A549 (cell line): ENCODE measurements at regions not wholly inside any gene's neighbourhood (a gene's known extent, or its start where the extent isn't known, plus 50 kb on each side); places are given as distances from the start of the nearest gene placed in this dataset.

Experiments
- ATAC-seq, 2 experiments: fragments of 200-7000 bp in 1 of 2; fragments of >200 bp in 1 of 2; cut with Nextera tagmentation in 1 of 2; cut with Tn5 transposase in 1 of 2; 3 replicates each; pipeline versions ENCODE4 v1.8.0 to v1.9.1; 2018 to 2020; ENCODE audit warnings: mild to moderate bottlenecking in 1 of 2, moderate library complexity in 1 of 2
- CTCF ChIA-PET: fragments of 300-600 bp; sonication (Branson Sonifier 250); formaldehyde crosslinking; extraction: SDS; loops from one replicate; lab custom pipeline; 2021; ENCODE audit warnings: antibody characterized with exemption, inconsistent platforms; lab: Yijun Ruan, JAX
- POLR2A ChIA-PET: fragments of 350-600 bp; formaldehyde crosslinking; extraction: SDS; loops from one replicate; lab custom pipeline; 2021; ENCODE audit warnings: antibody characterized with exemption, inconsistent platforms; lab: Yijun Ruan, JAX
- DNase-seq, 2 experiments: peaks; one replicate each; pipeline versions ENCODE4 v3.0.0 to v3.0.0-alpha.2; 2011 to 2016; ENCODE audit warnings: low read depth in 1 of 2, low spot score in 1 of 2
- FAIRE-seq: peaks from 2 replicates; lab custom pipeline; 2011; peaks lifted over from hg19 to GRCh38; lab: Jason Lieb, UNC
- H3K27ac ChIP-seq, 2 experiments: fragments of >200 bp; sonication (Bioruptor Twin); formaldehyde crosslinking; 3 replicates each; pipeline ENCODE4 v1.5.1; 2016 to 2017
- H3K4me1 ChIP-seq: fragments of >200 bp; sonication (Bioruptor Twin); formaldehyde crosslinking; 3 replicates; pipeline ENCODE4 v1.6.1; 2016
- H3K4me2 ChIP-seq: fragments of >200 bp; sonication (Bioruptor Twin); formaldehyde crosslinking; 3 replicates; pipeline ENCODE4 v1.6.1; 2016
- H3K4me3 ChIP-seq: fragments of >200 bp; sonication (Bioruptor Twin); formaldehyde crosslinking; 3 replicates; pipeline ENCODE4 v1.5.1; 2016
- H3K9me3 ChIP-seq: fragments of >200 bp; sonication (Bioruptor Twin); formaldehyde crosslinking; 3 replicates; pipeline ENCODE4 v1.6.1; 2016
- ATOH8 ChIP-seq: fragments of 250-450 bp; sonication (Bioruptor Pico); IDR thresholded peaks from 2 replicates; pipeline ENCODE4 v1.5.0; 2020; ENCODE audit warnings: low read depth, mild to moderate bottlenecking, moderate library complexity
- CBX8 ChIP-seq: fragments of 200-600 bp; sonication (generic); IDR thresholded peaks from 2 replicates; pipeline ENCODE4 v1.6.1; 2016
- E2F6 ChIP-seq: IDR thresholded peaks from 2 replicates; pipeline ENCODE4 v1.6.1; 2012; ENCODE audit warnings: low read depth, borderline replicate concordance
- EHMT2 ChIP-seq: fragments of 200-600 bp; sonication (generic); IDR thresholded peaks from 2 replicates; pipeline ENCODE4 v1.6.1; 2016; ENCODE audit warnings: antibody characterized with exemption, low read depth, mild to moderate bottlenecking, moderate library complexity
- ELK1 ChIP-seq: fragments of 150-350 bp; IDR thresholded peaks from 2 replicates; pipeline ENCODE4 v1.6.1; 2014; ENCODE audit warnings: low read depth, mild to moderate bottlenecking, low read length
- HDAC2 ChIP-seq: fragments of 200-600 bp; sonication (generic); IDR thresholded peaks from 2 replicates; pipeline ENCODE4 v1.6.1; 2016
- HMGXB4 ChIP-seq: fragments of 250-450 bp; sonication (Bioruptor Pico); IDR thresholded peaks from 2 replicates; pipeline ENCODE4 v1.5.0; 2021; ENCODE audit warnings: mild to moderate bottlenecking, moderate library complexity, borderline replicate concordance
- HOXB13 ChIP-seq: fragments of 250-450 bp; sonication (Bioruptor Pico); IDR thresholded peaks from 2 replicates; pipeline ENCODE4 v1.5.0; 2020; ENCODE audit warnings: low read depth, mild to moderate bottlenecking, moderate library complexity
- JUNB ChIP-seq: fragments of >200 bp; sonication (Bioruptor Twin); formaldehyde crosslinking; IDR thresholded peaks from 2 replicates; pipeline ENCODE4 v1.6.1; 2016
- KDM1A ChIP-seq: fragments of 200-600 bp; sonication (generic); IDR thresholded peaks from 2 replicates; pipeline ENCODE4 v1.6.1; 2016; ENCODE audit warnings: low read depth, mild to moderate bottlenecking
- KDM5A ChIP-seq: fragments of 200-600 bp; sonication (generic); IDR thresholded peaks from 2 replicates; pipeline ENCODE4 v1.6.1; 2016; ENCODE audit warnings: antibody characterized with exemption, mild to moderate bottlenecking
- MAFK ChIP-seq: fragments of 450-650 bp; IDR thresholded peaks from 2 replicates; pipeline ENCODE4 v1.6.1; 2014; ENCODE audit not compliant: partially characterized antibody
- NFE2L2 ChIP-seq: fragments of 150-350 bp; conservative IDR thresholded peaks from 2 replicates; pipeline ENCODE4 v1.6.1; 2014; ENCODE audit warnings: low read length
- NPAS2 ChIP-seq: fragments of 250-450 bp; sonication (Bioruptor Pico); IDR thresholded peaks from 2 replicates; pipeline ENCODE4 v1.8.0; 2022; ENCODE audit warnings: mild to moderate bottlenecking, moderate library complexity, borderline replicate concordance
- NR3C1 ChIP-seq: fragments of >200 bp; sonication (Bioruptor Twin); formaldehyde crosslinking; IDR thresholded peaks from 3 replicates; pipeline ENCODE4 v1.6.1; 2017
- PBX3 ChIP-seq: IDR thresholded peaks from 2 replicates; pipeline ENCODE4 v1.6.1; 2012
- PHF8 ChIP-seq: fragments of 200-600 bp; sonication (generic); IDR thresholded peaks from 2 replicates; pipeline ENCODE4 v1.6.1; 2016; ENCODE audit warnings: low read depth, mild to moderate bottlenecking, antibody characterized with exemption, moderate library complexity, borderline replicate concordance
- REST ChIP-seq: fragments of 200-600 bp; sonication (generic); IDR thresholded peaks from 2 replicates; pipeline ENCODE4 v1.6.1; 2016; ENCODE audit warnings: antibody characterized with exemption, mild to moderate bottlenecking, moderate library complexity
- RNF2 ChIP-seq: fragments of 200-600 bp; sonication (generic); IDR thresholded peaks from 2 replicates; pipeline ENCODE4 v1.6.1; 2016; ENCODE audit warnings: low read depth, mild to moderate bottlenecking, antibody characterized with exemption, moderate library complexity, borderline replicate concordance
- SMC3 ChIP-seq: fragments of >200 bp; sonication (Bioruptor Twin); formaldehyde crosslinking; IDR thresholded peaks from 3 replicates; pipeline ENCODE4 v1.6.1; 2018; ENCODE audit warnings: inconsistent platforms
- ZNF302 ChIP-seq: fragments of 250-450 bp; sonication (Bioruptor Pico); IDR thresholded peaks from 2 replicates; pipeline ENCODE4 v1.9.0; 2021; ENCODE audit warnings: inconsistent platforms, mild to moderate bottlenecking, moderate library complexity
- WGBS: methylation state at CpG from one replicate; pipeline ENCODE4 v1.1.6; 2017; ENCODE audit errors: missing lambda C conversion rate; 5-methylcytosine and 5-hydroxymethylcytosine counted together

- POLR2A ChIA-PET, result no interaction called here
- CTCF ChIA-PET, result no interaction called here
Observed at GRCh38 chr3:28114893-28115292, 126.5 kb upstream of the CMC1 start.

GRCh38 chr3:28115316-28115715, 126.1 kb upstream of the CMC1 start:
- no peak for DNase-seq
- no peak for FAIRE-seq

More at GRCh38 chr3:28114893-28115292, 126.5 kb upstream of the CMC1 start:
- TF ChIP-seq SMC3 (no peak), NR3C1 (no peak), MAFK (no peak), HDAC2 (no peak), ELK1 (no peak), NPAS2 (CRISPR knock-in tag) (no peak)
- no peaks in the 10 kb centered on the region for H3K9me3 ChIP-seq
- FAIRE-seq (no peak), DNase-seq (no peak), ATAC-seq (no peak)
- H3K4me2 ChIP-seq, result no peak overlapping the region
- no peak overlapping the region for H3K4me3 ChIP-seq
- WGBS, result 18% methylated on average over 4 of the region's 4 CpGs
- H3K4me1 ChIP-seq, result no peaks in the 10 kb centered on the region
- H3K27ac ChIP-seq, result no peak overlapping the region

More at GRCh38 chr3:28115316-28115715, 126.1 kb upstream of the CMC1 start:
- ATAC-seq, result no peak
- CTCF ChIA-PET, result no interaction called here
- H3K27ac ChIP-seq, result no peak overlapping the region
- no peak for TF ChIP-seq RNF2
- no peak for TF ChIP-seq KDM5A
- TF ChIP-seq ATOH8 (CRISPR knock-in tag), result no peak
- no peak for TF ChIP-seq REST
- no peak for TF ChIP-seq KDM1A
- no peak for TF ChIP-seq PHF8
- no peak for TF ChIP-seq E2F6
- no peak for TF ChIP-seq PBX3
- no peak for TF ChIP-seq JUNB
- no peak for TF ChIP-seq CBX8
- TF ChIP-seq EHMT2, result no peak
- no peak for TF ChIP-seq HOXB13 (CRISPR knock-in tag)
- TF ChIP-seq HMGXB4 (CRISPR knock-in tag), result no peak
- no peak for TF ChIP-seq ZNF302
- TF ChIP-seq NFE2L2, result no peak
- no peaks in the 10 kb centered on the region for H3K4me1 ChIP-seq
- POLR2A ChIA-PET, result no interaction called here
- WGBS, result 46% methylated on average over 1 of the region's 1 CpG
- no peak overlapping the region for H3K4me3 ChIP-seq
- H3K9me3 ChIP-seq, result no peaks in the 10 kb centered on the region
- no peak overlapping the region for H3K4me2 ChIP-seq
